NCI-H1105 treated with DMSO at 0.1 percent for 48 hours (cell line): ENCODE measurements at regions not wholly inside any gene's neighbourhood (a gene's known extent, or its start where the extent isn't known, plus 50 kb on each side); places are given as distances from the start of the nearest gene placed in this dataset.

Experiments used
- DNase-seq: peaks from one replicate; lab custom pipeline; 2025; lab: John Stamatoyannopoulos, UW

DNA sequence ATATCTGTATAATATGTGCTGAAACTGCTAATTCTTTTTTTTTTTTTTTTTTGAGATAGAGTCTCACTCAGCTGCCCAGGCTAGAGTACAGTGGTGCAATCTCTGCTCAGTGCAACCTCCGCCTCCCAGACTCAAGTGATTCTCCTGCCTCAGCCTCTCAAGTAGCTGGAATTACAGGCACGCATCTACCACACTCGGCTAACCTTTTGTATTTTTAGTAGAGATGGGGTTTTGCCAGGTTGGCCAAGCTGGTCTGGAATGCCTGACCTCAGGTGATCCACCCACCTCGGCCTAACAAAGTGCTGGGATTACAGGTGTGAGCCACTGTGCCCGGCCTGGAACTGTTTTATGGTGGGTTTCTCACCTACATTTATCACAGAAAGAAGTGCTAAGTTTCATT is 307.8 kb upstream of the STT3B start:
- no peak for DNase-seq

DNA sequence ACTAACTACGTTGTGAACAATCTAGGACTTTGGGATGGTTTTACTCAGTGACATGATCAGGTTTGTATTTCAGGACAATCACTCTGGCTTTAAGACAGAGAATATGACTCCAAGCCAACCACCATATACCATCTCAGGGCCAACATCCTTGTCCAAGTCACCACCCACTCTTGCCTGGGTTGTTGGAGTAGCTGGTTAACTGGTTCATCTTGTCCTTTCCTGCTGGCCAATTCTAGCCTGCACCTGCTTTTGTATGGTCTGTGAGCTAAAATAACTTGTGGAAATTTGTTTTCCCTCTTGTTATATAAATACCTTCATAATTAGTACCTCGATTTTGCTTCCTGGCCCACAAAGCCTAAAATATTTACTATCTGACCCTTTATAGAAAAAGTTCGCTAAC is 306.8 kb upstream of the STT3B start:
- DNase-seq = no peak

- DNase-seq = no peak
Observed at GRCh38 chr3:31226346-31226745, 306.4 kb upstream of the STT3B start.

DNA sequence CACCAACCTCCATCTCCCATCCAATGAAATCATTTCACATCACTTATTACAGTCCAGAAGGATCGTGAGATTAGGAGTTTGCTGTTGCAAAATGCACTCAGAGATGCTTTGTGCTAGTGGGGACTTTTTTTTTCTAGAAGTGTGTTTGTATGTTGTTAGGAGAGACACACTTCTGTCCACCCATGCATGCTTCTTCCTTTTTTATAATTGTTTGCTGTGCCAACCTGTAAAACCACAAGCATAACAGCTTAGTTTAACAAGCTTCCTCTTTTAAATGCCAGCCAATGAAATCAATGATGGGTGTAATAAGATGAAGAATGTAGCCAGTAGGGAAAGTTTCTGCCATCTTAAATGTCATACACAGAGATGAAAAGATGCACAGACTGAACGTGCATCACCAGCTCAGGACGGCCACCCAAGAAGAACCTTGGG is 305.6 kb upstream of the STT3B start:
- no peak for DNase-seq

DNA sequence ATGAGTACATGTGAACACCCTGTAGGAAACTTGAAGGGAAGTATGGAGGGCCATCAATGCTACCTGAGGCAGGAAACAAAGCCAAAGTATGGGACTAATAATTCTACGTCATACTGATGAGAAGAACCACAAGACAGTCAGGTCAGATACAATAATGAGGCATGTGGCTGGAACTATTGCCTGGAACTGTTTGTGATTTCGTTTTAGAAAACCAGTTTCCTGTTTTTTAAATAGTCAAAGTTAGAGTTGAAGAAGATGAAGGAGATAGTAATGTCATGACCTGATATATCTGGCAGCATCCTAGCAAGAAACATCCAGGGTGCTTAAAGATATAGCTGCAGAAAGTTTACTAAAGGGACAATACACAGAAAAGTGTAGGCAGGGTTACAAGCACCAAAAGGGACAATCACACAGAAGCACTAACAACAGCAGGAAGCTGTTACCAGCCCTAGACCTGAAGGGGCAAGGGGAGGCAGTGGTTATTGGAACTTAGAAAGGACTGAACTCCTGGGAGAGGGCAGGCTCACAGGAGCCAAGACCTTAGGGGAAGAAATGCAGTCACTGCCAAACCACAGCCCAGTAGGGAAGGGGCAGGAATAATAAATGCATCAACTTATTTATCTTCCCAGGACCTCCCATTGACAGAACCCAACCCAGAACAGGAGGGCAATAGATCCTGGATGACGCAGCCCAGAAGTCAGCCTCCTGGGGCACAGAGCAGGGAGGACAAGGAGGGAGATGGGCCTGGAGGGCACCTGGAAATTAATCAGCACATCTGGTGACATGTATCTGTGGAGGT is 302.1 kb upstream of the STT3B start:
- DNase-seq = no peak

DNA sequence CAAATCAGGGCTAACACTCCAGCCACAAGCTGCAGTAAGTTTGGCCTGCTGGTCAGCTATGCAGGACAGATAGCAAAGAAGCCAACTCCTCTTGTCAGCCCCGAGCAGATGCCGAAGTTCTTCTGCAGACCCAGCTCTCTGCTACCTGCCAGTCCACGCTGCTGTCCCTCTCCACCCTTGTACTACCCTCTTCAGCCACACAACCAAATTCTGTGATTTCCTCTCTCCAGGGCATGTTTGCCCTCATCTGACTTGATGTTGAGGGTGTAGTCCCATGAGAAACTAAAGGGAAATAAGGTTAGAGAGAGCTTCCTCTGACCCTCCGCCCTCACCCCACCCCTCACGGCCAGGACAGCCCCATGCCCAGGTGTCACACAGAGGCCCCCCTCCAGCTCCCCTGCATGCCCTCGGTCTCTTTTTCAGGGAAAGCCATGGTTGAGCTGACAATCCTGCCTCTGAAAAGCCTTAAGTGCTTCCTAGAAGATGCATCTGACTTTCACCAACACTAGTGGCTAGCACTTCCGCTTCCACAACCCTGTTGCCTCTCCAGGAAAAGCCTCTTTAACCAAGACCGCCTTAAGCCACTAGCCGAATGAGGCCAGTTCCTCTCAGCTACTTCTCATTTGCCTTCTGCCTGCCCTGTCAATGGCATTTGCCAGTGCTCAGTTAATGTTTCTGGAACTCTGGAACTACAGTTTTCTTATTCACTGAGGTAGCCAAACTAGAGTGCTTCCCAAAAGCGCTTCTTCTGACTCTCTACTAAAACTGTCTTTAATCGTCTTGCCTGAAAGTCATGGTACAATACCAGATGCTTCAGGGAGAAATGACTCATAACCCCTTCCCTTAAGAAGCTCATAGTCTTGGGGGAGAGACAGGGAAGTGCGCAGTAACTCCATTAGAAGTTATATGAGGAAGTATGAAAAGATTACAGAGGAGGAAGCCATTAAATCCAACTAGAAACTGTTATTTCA is 300.4 kb upstream of the STT3B start:
- no peak for DNase-seq

GRCh38 chr3:31234145-31234544 is 298.6 kb upstream of the STT3B start:
- no peak for DNase-seq

GRCh38 chr3:31235062-31235700 is 297.5 kb upstream of the STT3B start:
- no peak for DNase-seq

- no peak for DNase-seq
Observed at GRCh38 chr3:31237887-31238286, 294.8 kb upstream of the STT3B start.

GRCh38 chr3:31240013-31240412 is 292.7 kb upstream of the STT3B start:
- DNase-seq = no peak

DNA sequence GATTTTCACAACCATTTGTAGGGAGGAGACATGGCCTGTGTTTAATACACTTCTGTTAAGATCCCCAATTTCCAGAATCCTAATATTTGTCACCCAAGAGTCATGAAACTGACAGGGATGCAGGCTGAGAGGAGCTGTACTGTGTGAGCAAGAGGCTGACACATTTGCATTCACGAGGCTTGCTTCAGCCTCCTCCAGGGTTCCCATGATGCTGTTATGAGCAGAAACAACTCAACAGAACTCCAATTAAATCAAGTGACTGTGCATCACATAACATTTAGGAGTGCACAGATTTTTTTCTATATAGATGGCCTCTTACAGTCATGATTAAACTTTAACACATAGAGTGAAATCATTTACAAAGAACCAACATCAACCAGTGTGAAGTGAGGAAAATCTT is 292.3 kb upstream of the STT3B start:
- no peak for DNase-seq

DNA sequence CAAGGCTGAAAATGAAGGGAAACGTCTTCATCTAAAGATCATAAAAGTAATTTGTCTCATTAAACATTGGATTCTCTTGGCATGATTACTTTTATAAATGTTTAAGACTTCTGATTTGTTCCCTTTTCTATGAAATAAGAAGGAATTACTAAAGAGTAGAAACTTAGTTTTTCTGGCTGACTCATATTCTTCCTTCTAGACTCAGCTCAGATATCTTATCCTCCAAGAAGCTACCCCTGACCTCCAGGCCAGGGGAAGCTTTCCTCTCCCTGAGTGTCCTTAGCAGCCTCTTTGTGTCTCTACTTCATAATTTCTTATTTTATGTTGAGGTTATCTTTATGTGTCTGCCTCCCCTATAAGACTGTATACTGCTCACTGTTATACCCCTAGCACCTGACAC is 291.9 kb upstream of the STT3B start:
- no peak for DNase-seq

GRCh38 chr3:31241533-31241932 is 291.2 kb upstream of the STT3B start:
- DNase-seq = no peak

DNA sequence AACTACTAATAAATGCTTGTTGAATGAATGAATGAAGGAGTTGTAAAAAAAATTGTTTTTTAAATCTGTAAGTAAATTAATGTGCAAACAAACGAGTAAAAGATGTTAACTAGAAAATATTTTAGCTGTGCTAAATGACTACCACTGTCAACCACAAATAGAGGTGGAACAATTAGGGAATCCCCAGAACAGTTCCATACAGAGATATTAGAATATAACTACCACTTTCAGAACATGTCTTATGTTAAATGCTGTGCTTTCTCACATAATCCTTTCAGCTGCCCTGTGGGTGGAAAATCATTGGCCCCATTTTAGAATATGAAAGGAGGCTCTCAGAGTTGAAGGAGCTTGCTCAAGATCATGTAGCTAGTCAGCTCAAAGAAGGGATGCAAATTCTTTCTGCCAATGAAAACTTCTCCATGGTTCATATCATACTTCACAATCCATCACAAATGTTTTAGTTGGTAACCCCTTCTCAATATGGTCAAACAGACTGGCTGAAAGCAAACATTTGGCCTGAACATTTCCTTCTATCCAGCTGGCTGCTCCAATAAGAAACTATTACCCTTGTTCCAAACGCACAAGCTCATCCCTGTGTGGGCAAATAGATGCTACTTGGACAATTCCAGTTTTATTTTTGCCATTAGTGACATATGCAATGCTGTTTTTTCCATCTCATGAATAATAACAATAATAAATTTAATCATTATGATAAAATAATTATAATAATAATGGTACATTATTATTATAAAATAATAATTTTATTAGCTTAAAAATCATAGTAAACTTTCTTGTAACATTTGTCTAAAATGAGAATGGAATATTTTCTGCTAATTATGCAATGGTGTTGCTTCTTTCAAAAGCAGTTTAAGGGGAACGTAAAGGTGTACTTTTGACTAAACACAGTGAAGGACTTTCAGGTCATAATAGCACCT is 290.4 kb upstream of the STT3B start:
- no peak for DNase-seq

GRCh38 chr3:31244929-31245817 is 287.6 kb upstream of the STT3B start:
- DNase-seq = no peak

DNA sequence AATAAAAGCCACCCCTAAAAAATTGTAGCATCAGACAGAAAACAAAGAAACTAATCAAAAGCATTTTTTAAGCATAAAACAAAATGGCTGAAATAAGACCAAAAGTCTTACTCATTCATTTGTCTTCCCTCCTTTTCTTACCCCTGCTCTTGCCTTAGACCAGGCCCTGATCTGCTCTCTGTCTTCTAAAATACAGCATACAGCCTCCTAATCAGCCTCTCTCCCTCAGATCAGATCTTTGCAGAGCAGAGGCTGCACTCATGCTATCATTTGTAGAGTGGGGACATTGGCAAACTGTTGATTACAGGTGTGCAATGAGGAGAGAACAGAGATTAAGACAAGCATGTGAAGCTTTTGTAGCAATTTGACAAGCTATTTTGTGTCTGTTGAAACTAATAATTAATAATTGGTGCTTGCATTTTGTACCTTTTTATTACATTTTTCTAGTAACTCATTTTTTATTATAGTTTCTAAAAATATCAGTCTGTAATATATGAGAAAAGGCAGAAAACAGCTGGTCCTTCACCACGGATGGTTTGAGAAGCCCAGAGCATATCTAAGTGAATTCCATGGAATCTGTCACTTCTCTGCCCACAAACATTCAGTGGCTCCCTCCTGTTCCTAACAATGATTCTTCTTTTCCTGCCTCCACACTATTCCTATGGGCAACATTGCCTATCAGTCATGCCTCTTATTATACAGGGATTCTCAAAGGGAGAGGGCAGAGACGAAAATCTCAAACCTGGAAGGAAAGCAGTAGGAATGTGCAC is 286.2 kb upstream of the STT3B start:
- no peak for DNase-seq

DNA sequence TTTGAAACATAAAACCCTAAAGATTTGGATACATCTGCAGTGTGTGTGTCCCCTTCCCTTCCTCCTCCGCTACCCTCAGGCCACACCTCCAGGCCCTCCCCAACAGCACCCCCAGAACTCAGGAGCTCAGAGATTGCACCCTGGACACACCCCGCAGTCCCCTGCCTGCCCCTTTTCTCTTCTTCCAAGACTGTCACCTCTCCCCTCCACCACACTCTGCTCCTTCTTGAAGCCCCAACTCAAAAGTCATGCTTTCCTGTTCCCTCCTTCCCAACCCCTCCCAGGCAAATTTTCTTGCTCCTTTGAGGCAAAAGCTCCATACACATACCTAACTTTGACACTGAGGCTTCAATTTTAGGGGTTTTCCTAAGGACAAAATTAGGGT is 285.7 kb upstream of the STT3B start:
- no peak for DNase-seq

GRCh38 chr3:31247850-31248562 is 284.7 kb upstream of the STT3B start:
- peak; percentile 63 for DNase-seq

- DNase-seq = no peak
Observed at GRCh38 chr3:31248563-31248992, 284.1 kb upstream of the STT3B start.
